Endodermal cell (in vitro differentiated cells): ENCODE measurements at regions not wholly inside any gene's neighbourhood (a gene's known extent, or its start where the extent isn't known, plus 50 kb on each side); places are given as distances from the start of the nearest gene placed in this dataset.
"Not testable (repeated sequence)": the region's sequence is repeated elsewhere in the genome, so short reads cannot be mapped to it uniquely, and the experiment has no call there.

Experiments used
- DNase-seq: peaks from one replicate; pipeline ENCODE4 v3.0.0-alpha.2; 2017
- H3K27ac ChIP-seq: 2 replicates; pipeline ENCODE4 v1.5.1; 2013; ENCODE audit warnings: mild to moderate bottlenecking, low read depth, low read length, moderate library complexity
- H3K27me3 ChIP-seq: 2 replicates; pipeline ENCODE4 v1.6.1; 2013; ENCODE audit warnings: mild to moderate bottlenecking, low read length, moderate library complexity; ENCODE audit not compliant: insufficient read depth, control insufficient read depth, poor library complexity, severe bottlenecking
- H3K36me3 ChIP-seq: 2 replicates; pipeline ENCODE4 v1.7.0; 2013; ENCODE audit warnings: mild to moderate bottlenecking, low read length, moderate library complexity; ENCODE audit not compliant: control insufficient read depth, insufficient read depth
- H3K4me1 ChIP-seq: one replicate; pipeline ENCODE4 v1.7.0; 2013; ENCODE audit warnings: low read length; ENCODE audit not compliant: control insufficient read depth, insufficient read depth
- H3K4me3 ChIP-seq: 2 replicates; pipeline ENCODE4 v1.5.1; 2013; ENCODE audit warnings: mild to moderate bottlenecking, low read length, moderate library complexity
- H3K9ac ChIP-seq: 2 replicates; pipeline ENCODE4 v1.6.1; 2013; ENCODE audit warnings: mild to moderate bottlenecking, low read length, moderate library complexity; ENCODE audit not compliant: poor library complexity, severe bottlenecking; ENCODE audit errors: extremely low read depth
- H3K9me3 ChIP-seq: 2 replicates; pipeline ENCODE4 v1.6.1; 2013; ENCODE audit warnings: mild to moderate bottlenecking, low read length, moderate library complexity; ENCODE audit not compliant: control insufficient read depth
- H3K27ac Mint-ChIP-seq: 2 replicates; pipeline ENCODE4 v1.8.0; 2020; ENCODE audit warnings: mixed read lengths
- H3K27me3 Mint-ChIP-seq: 2 replicates; pipeline ENCODE4 v1.8.0; 2021; ENCODE audit warnings: mild to moderate bottlenecking, mixed read lengths; ENCODE audit not compliant: insufficient read depth
- H3K36me3 Mint-ChIP-seq: 2 replicates; pipeline ENCODE4 v1.8.0; 2020; ENCODE audit warnings: low read depth, mixed read lengths
- H3K4me1 Mint-ChIP-seq: 2 replicates; pipeline ENCODE4 v1.8.0; 2020; ENCODE audit warnings: mixed read lengths
- H3K4me3 Mint-ChIP-seq: 2 replicates; pipeline ENCODE4 v1.8.0; 2020; ENCODE audit warnings: mild to moderate bottlenecking, moderate library complexity, mixed read lengths
- H3K9me3 Mint-ChIP-seq: 2 replicates; pipeline ENCODE4 v1.8.0; 2020; ENCODE audit warnings: mild to moderate bottlenecking, mixed read lengths
- CTCF ChIP-seq: fragments of 200-600 bp; sonication (generic); conservative IDR thresholded peaks from 2 replicates; pipeline ENCODE4 v1.5.0; 2021; ENCODE audit warnings: antibody characterized with exemption, mild to moderate bottlenecking
- WGBS, 2 experiments: methylation state at CpG; one replicate each; pipeline versions ENCODE4 v1.1.5 to v1.1.7; 2013; ENCODE audit warnings: missing lambda C conversion rate in 2 of 2, mixed read lengths in 1 of 2; ENCODE audit not compliant: insufficient coverage in 1 of 2, insufficient read length in 1 of 2; 5-methylcytosine and 5-hydroxymethylcytosine counted together

GRCh38 chr4:141473026-141473540, 163.3 kb upstream of the IL15 start:
- H3K9me3 ChIP-seq = no peaks in the 10 kb centered on the region
- TF ChIP-seq CTCF = no peak
- no peaks in the 10 kb centered on the region for H3K36me3 ChIP-seq
- no peak overlapping the region for H3K9ac ChIP-seq
- H3K27ac ChIP-seq = no peak overlapping the region
- H3K4me3 ChIP-seq = no peak overlapping the region
- Mint-ChIP-seq H3K27ac (no peak overlapping the region), H3K4me1 (no peaks in the 10 kb centered on the region), H3K4me3 (no peak overlapping the region), H3K36me3 (no peaks in the 10 kb centered on the region), H3K27me3 (no peaks in the 10 kb centered on the region), H3K9me3 (no peaks in the 10 kb centered on the region)
- no peaks in the 10 kb centered on the region for H3K4me1 ChIP-seq
- DNase-seq = no peak
- H3K27me3 ChIP-seq = no peaks in the 10 kb centered on the region

GRCh38 chr4:141473952-141474351, 162.4 kb upstream of the IL15 start:
- Mint-ChIP-seq H3K4me3 (no peak overlapping the region), H3K27ac (no peak overlapping the region), H3K9me3 (peaks cover 2% of the 10 kb centered on the region), H3K36me3 (no peaks in the 10 kb centered on the region), H3K27me3 (no peaks in the 10 kb centered on the region), H3K4me1 (no peaks in the 10 kb centered on the region)
- Histone ChIP-seq H3K27me3 (no peaks in the 10 kb centered on the region), H3K9me3 (no peaks in the 10 kb centered on the region), H3K9ac (no peak overlapping the region), H3K4me3 (no peak overlapping the region), H3K4me1 (no peaks in the 10 kb centered on the region), H3K36me3 (no peaks in the 10 kb centered on the region), H3K27ac (no peak overlapping the region)
- no peak for DNase-seq
- TF ChIP-seq CTCF = no peak

- no peak overlapping the region for H3K27ac ChIP-seq
- H3K36me3 Mint-ChIP-seq = no peaks in the 10 kb centered on the region
- no peaks in the 10 kb centered on the region for H3K4me1 ChIP-seq
- no peak for DNase-seq
- no peak overlapping the region for H3K4me3 Mint-ChIP-seq
- H3K9ac ChIP-seq = no peak overlapping the region
- no peaks in the 10 kb centered on the region for H3K27me3 ChIP-seq
- H3K4me3 ChIP-seq = no peak overlapping the region
- H3K9me3 ChIP-seq = peaks cover 12% of the 10 kb centered on the region
- H3K36me3 ChIP-seq = no peaks in the 10 kb centered on the region
- H3K27ac Mint-ChIP-seq = no peak overlapping the region
- no peak for TF ChIP-seq CTCF
- H3K4me1 Mint-ChIP-seq = no peaks in the 10 kb centered on the region
- H3K27me3 Mint-ChIP-seq = no peaks in the 10 kb centered on the region
- peaks cover 16% of the 10 kb centered on the region for H3K9me3 Mint-ChIP-seq
Measured at GRCh38 chr4:141480950-141481349, 155.4 kb upstream of the IL15 start.

- H3K4me1 ChIP-seq, DNase-seq, H3K27me3 ChIP-seq, H3K27ac ChIP-seq, H3K36me3 Mint-ChIP-seq, H3K36me3 ChIP-seq, H3K4me3 Mint-ChIP-seq, H3K4me1 Mint-ChIP-seq, H3K9ac ChIP-seq, H3K27ac Mint-ChIP-seq, H3K4me3 ChIP-seq, H3K27me3 Mint-ChIP-seq: not testable (repeated sequence)
- peaks cover 13% of the 10 kb centered on the region for H3K9me3 Mint-ChIP-seq
- peaks cover 12% of the 10 kb centered on the region for H3K9me3 ChIP-seq
- 90 to 95% methylated on average over 10 to 12 of the region's 12 CpGs for WGBS, 2 experiments
Measured at GRCh38 chr4:141484298-141484697, 152.1 kb upstream of the IL15 start.
